HEK293T (cell line): ENCODE measurements at regions not wholly inside any gene's neighbourhood (a gene's known extent, or its start where the extent isn't known, plus 50 kb on each side); places are given as distances from the start of the nearest gene placed in this dataset.

Experiments used
- CTCF ChIA-PET: fragments of 350-600 bp; formaldehyde crosslinking; extraction: SDS; loops from one replicate; lab custom pipeline; 2021; ENCODE audit warnings: antibody characterized with exemption, inconsistent platforms; lab: Yijun Ruan, JAX
- POLR2A ChIA-PET: fragments of 350-600 bp; formaldehyde crosslinking; extraction: SDS; loops from one replicate; lab custom pipeline; 2020; ENCODE audit warnings: antibody characterized with exemption, inconsistent platforms; lab: Yijun Ruan, JAX
- DNase-seq: peaks from one replicate; pipeline ENCODE4 v3.0.0; 2012; ENCODE audit warnings: mixed read lengths; ENCODE audit errors: extremely low spot score
- ARNT ChIP-seq: fragments of 450-650 bp; IDR thresholded peaks from 2 replicates; pipeline ENCODE4 v1.6.1; 2017; ENCODE audit warnings: mild to moderate bottlenecking
- BHLHE40 ChIP-seq: fragments of 450-650 bp; IDR thresholded peaks from 2 replicates; pipeline ENCODE4 v1.6.1; 2016; ENCODE audit warnings: mild to moderate bottlenecking, moderate library complexity, borderline replicate concordance
- CTBP1 ChIP-seq: fragments of 450-650 bp; IDR thresholded peaks from 2 replicates; pipeline ENCODE4 v1.6.1; 2016; ENCODE audit warnings: borderline replicate concordance
- ELF4 ChIP-seq: fragments of 450-650 bp; IDR thresholded peaks from 2 replicates; pipeline ENCODE4 v1.6.1; 2017; ENCODE audit warnings: antibody characterized with exemption
- FOXA1 ChIP-seq: fragments of 450-650 bp; IDR thresholded peaks from 2 replicates; pipeline ENCODE4 v1.6.1; 2016; ENCODE audit warnings: mild to moderate bottlenecking
- FOXK2 ChIP-seq: fragments of 450-650 bp; IDR thresholded peaks from 2 replicates; pipeline ENCODE4 v1.6.1; 2016; ENCODE audit warnings: mild to moderate bottlenecking
- FOXM1 ChIP-seq: fragments of 450-650 bp; IDR thresholded peaks from 2 replicates; pipeline ENCODE4 v1.6.1; 2017; ENCODE audit warnings: mild to moderate bottlenecking, borderline replicate concordance
- HDGF ChIP-seq: fragments of 450-650 bp; IDR thresholded peaks from 2 replicates; pipeline ENCODE4 v1.6.1; 2017; ENCODE audit warnings: antibody characterized with exemption, borderline replicate concordance
- L3MBTL2 ChIP-seq: fragments of 450-650 bp; conservative IDR thresholded peaks from 2 replicates; pipeline ENCODE4 v1.6.1; 2016; ENCODE audit warnings: mild to moderate bottlenecking
- LEF1 ChIP-seq: fragments of 450-650 bp; IDR thresholded peaks from 2 replicates; pipeline ENCODE4 v1.6.1; 2017; ENCODE audit warnings: mild to moderate bottlenecking, borderline replicate concordance
- NFRKB ChIP-seq: fragments of 450-650 bp; IDR thresholded peaks from 2 replicates; pipeline ENCODE4 v1.6.1; 2016; ENCODE audit warnings: mild to moderate bottlenecking, moderate library complexity
- SP1 ChIP-seq: fragments of 450-650 bp; IDR thresholded peaks from 2 replicates; pipeline ENCODE4 v1.6.1; 2017
- SUZ12 ChIP-seq: fragments of 450-650 bp; IDR thresholded peaks from 2 replicates; pipeline ENCODE4 v1.6.1; 2016; ENCODE audit warnings: mild to moderate bottlenecking
- TARDBP ChIP-seq: fragments of 450-650 bp; IDR thresholded peaks from 2 replicates; pipeline ENCODE4 v1.6.1; 2016
- ZNF384 ChIP-seq: fragments of 450-650 bp; IDR thresholded peaks from 2 replicates; pipeline ENCODE4 v1.6.1; 2016
- TF ChIP-seq, protein P1 (sequence below): fragments of 450-650 bp; IDR thresholded peaks from 2 replicates; pipeline ENCODE4 v1.6.1; 2016

DNA sequence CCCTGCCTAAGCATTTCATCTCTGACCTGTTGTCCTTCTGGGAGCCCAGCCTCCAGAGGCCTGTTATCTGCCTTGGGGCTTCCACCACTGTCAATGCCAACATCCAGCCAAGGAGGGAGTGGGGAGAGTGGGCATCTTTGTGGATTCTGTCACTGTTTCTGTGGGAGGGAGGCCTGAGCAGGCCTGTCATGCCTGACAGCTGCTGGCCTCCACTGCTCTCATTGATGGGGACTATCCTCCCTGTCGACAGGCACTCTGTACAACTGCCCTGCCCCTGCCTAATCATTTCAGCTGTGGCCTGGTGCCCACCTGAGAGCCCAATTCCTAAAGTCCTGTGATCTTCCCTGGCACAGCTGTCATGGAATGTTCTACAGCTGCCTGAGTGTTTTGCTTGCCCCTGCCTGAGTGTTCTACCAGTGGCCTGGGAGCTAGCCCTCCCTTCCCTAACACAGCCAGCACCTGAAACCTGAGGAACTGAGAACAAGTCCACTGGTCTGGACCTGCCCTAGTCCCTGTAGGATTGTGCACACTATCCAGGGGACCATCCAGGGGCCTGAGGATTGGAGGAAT lies 145.3 kb downstream of the FAM83B start:
- CTCF ChIA-PET = interaction anchor here (1.0 kb wide), 1 partner anchor 274 kb away, joined by 3 read pairs; no protein-coding TSS in a partner anchor

DNA sequence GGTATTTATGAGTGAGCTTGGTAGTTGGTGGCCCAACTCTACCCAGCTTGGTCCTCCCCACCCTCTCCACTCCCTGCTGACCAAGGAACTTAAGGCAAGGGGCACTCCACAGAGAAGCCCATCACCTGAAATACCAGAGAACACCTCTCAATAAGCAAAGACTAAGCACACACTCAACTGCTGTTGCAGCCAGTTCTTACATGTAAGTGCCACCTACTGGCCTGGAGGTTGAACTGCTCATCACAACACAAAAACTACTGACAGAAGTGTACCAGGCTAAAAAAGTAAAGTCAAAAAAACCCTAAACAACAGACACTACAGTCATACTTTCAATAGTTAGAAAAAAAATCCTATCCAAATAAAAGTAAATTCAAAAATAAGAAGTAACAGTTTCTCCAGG lies 146.2 kb downstream of the FAM83B start:
- ChIA-PET POLR2A (no interaction called here), CTCF (no interaction called here)
- no peak for DNase-seq
- no peak for TF ChIP-seq ELF4
- no peak for TF ChIP-seq L3MBTL2
- TF ChIP-seq ZNF384 = no peak
- no peak for TF ChIP-seq FOXM1
- TF ChIP-seq FOXK2 = no peak
- no peak for TF ChIP-seq ARNT
- TF ChIP-seq FOXA1 = no peak
- no peak for TF ChIP-seq TARDBP
- no peak for TF ChIP-seq SP1
- no peak for TF ChIP-seq HDGF
- TF ChIP-seq BHLHE40 = no peak
- no peak for TF ChIP-seq LEF1
- TF ChIP-seq, protein P1, sequence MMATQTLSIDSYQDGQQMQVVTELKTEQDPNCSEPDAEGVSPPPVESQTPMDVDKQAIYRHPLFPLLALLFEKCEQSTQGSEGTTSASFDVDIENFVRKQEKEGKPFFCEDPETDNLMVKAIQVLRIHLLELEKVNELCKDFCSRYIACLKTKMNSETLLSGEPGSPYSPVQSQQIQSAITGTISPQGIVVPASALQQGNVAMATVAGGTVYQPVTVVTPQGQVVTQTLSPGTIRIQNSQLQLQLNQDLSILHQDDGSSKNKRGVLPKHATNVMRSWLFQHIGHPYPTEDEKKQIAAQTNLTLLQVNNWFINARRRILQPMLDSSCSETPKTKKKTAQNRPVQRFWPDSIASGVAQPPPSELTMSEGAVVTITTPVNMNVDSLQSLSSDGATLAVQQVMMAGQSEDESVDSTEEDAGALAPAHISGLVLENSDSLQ = no peak
- TF ChIP-seq CTBP1 = no peak
- TF ChIP-seq SUZ12 = no peak
- TF ChIP-seq NFRKB = no peak

More for the DNA sequence above, 145.3 kb downstream of the FAM83B start:
- POLR2A ChIA-PET = no interaction called here
- DNase-seq = no peak
- TF ChIP-seq BHLHE40 (no peak), ELF4 (no peak), ZNF384 (no peak), CTBP1 (no peak), SP1 (no peak), FOXA1 (no peak), FOXK2 (no peak), ARNT (no peak), TARDBP (no peak), FOXM1 (no peak), SUZ12 (no peak), L3MBTL2 (no peak), LEF1 (no peak), NFRKB (no peak), HDGF (no peak)
- TF ChIP-seq, protein P1 = no peak

DNA sequence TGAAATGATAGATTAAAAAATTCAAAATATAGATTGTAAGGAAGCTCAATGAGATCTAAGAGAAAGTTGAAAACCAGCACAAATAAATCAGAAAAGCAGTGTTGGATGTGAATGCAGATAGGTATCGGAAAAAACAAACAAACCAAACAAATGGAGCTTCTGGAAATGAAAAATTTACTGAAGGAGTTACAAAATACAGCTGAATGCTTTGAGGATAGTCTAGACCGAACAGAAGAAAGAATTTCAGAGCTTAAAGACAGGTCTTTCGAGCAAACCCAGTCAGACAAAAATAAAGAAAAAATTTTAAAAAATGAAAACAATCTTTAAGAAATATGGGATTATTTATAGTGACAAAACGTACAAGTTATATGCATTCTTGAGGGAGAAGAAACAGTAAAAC lies 146.7 kb downstream of the FAM83B start:
- POLR2A ChIA-PET = no interaction called here
- DNase-seq = no peak
- CTCF ChIA-PET = interaction anchor here (0.5 kb wide), 1 partner anchor 286 kb away, joined by 3 read pairs; no protein-coding TSS in a partner anchor
- no peak for TF ChIP-seq ELF4

DNA sequence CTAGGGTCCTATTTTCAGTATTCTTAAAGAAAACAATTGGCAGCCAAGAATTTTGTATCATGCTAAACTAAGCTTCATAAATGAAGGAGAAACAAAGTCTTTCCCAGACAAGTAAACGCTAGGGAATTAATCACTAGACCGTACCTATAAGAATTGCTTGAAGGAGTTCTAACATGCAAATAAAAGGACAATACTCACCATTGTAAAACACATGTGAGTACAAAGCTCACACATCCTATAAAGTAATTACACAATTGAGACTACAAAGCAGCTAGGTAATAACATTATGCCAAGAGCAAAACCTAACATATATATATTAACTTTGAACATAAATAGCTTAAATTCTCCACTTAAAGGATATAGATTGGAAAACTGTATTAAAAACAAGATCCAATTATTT lies 147.4 kb downstream of the FAM83B start:
- TF ChIP-seq SP1 (no peak), TARDBP (no peak), FOXM1 (no peak), CTBP1 (no peak), LEF1 (no peak), HDGF (no peak), ZNF384 (no peak)
- TF ChIP-seq, protein P1 = no peak
- DNase-seq = no peak
- ChIA-PET POLR2A (no interaction called here), CTCF (interaction anchor here (0.5 kb wide), 1 partner anchor 286 kb away, joined by 3 read pairs; no protein-coding TSS in a partner anchor)

DNA sequence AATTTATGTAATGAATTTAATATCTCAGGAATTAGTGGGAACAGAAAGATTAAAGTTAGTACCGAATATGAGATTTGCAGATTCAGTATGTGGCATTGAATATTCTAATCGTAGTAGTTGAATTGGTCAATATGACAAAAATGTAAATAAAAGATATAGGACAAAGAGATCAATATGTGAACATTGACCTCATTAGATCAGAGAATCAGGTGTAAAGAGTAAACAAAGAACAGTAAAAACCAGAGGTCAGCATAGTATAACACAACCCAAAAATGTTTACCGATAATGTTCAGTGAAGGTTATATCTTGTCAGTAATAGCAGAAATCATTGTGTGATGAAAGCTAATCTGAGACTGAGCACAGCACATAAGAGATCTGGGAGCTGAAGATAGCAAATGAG lies 152.0 kb downstream of the FAM83B start:
- DNase-seq = no peak
- CTCF ChIA-PET = no interaction called here
- POLR2A ChIA-PET = no interaction called here
- TF ChIP-seq FOXA1 = no peak
- TF ChIP-seq FOXM1 = no peak
- TF ChIP-seq TARDBP = no peak

DNA sequence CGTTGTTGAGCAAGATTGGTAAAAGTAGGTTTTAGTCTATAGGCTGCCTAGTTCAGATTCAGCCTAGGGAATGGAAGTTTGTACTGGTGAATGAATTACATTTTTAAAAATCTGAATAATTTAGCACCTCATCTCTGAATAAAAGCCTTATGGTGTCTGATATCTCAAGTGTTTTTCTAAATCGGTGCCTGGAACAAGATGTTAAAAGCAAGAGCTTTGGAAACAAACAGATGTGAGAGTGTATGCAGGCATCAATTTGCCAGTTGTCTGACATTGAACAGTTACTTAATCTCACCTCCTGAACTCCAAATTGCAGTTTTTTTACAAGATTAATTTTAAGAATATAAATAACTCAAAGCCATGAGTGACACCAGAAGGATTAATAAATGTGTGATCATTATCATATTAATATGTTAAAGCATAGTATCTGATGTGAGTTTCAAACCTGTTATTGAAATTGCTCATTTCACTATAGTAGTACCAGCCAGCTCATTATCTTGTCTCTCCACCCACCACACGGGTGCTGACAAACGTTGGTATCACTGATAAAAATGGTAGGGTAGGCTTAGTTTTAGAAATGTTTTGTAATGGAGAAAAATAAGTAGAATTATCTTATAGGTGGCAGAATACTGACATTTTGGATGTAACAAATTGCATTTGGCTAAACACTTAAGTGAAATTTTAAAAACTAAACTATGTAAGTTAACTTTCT lies 157.3 kb downstream of the FAM83B start:
- no peak for DNase-seq
- TF ChIP-seq FOXK2 (no peak), FOXA1 (no peak), TARDBP (no peak), ARNT (no peak), BHLHE40 (no peak), SUZ12 (no peak), LEF1 (no peak), L3MBTL2 (no peak), HDGF (no peak), FOXM1 (no peak), SP1 (no peak), CTBP1 (no peak), NFRKB (no peak), ELF4 (no peak), ZNF384 (no peak)
- TF ChIP-seq, protein P1 = no peak
- POLR2A ChIA-PET = no interaction called here
- CTCF ChIA-PET = no interaction called here
